ENCODE measurements at regions not wholly inside any gene's neighbourhood (a gene's known extent, or its start where the extent isn't known, plus 50 kb on each side); places are given as distances from the start of the nearest gene placed in this dataset.
A peak's percentile ranks its signal among the peaks of the same experiment; 100 is the strongest.

GRCh38 chr9:108484468-108484867 lies 371.3 kb downstream of the ACTL7B start:
- H3K27me3 ChIP-seq: no peaks in the 10 kb centered on the region
- H3K4me3 ChIP-seq: no peak overlapping the region
- H3K9me3 ChIP-seq (ENCODE audit: low read depth): no peaks in the 10 kb centered on the region
- H3K36me3 ChIP-seq: no peaks in the 10 kb centered on the region
- H3K4me1 ChIP-seq (ENCODE audit: low read depth): no peaks in the 10 kb centered on the region
- no peak for DNase-seq (ENCODE audit: low read depth in 1 of 2, low spot score in 1 of 2)
- no peak for TF ChIP-seq CTCF (IDR thresholded peaks at IDR 0.05; ENCODE audit: low read depth, low read length)
- H3K27ac ChIP-seq: no peak overlapping the region

GRCh38 chr9:108483676-108484075 lies 372.1 kb downstream of the ACTL7B start:
- TF ChIP-seq CTCF (IDR thresholded peaks at IDR 0.05; ENCODE audit: low read depth, low read length): no peak
- no peak for DNase-seq (ENCODE audit: low read depth in 1 of 2, low spot score in 1 of 2)

GRCh38 chr9:108479989-108480652 lies 375.7 kb downstream of the ACTL7B start:
- H3K9me3 ChIP-seq (ENCODE audit: low read depth): no peaks in the 10 kb centered on the region
- no peaks in the 10 kb centered on the region for H3K4me1 ChIP-seq (ENCODE audit: low read depth)
- no peak for DNase-seq (ENCODE audit: low read depth in 1 of 2, low spot score in 1 of 2)
- no peaks in the 10 kb centered on the region for H3K36me3 ChIP-seq
- no peak for TF ChIP-seq CTCF (IDR thresholded peaks at IDR 0.05; ENCODE audit: low read depth, low read length)
- no peak overlapping the region for H3K4me3 ChIP-seq
- H3K27ac ChIP-seq: no peak overlapping the region
- H3K27me3 ChIP-seq: no peaks in the 10 kb centered on the region

More at GRCh38 chr9:108483676-108484075, 372.1 kb downstream of the ACTL7B start:
- no peak overlapping the region for H3K4me3 ChIP-seq
- H3K36me3 ChIP-seq: no peaks in the 10 kb centered on the region
- no peak overlapping the region for H3K27ac ChIP-seq
- H3K9me3 ChIP-seq (ENCODE audit: low read depth): no peaks in the 10 kb centered on the region
- no peaks in the 10 kb centered on the region for H3K4me1 ChIP-seq (ENCODE audit: low read depth)
- H3K27me3 ChIP-seq: no peaks in the 10 kb centered on the region

GRCh38 chr9:108478431-108479332 lies 377.1 kb downstream of the ACTL7B start:
- Histone ChIP-seq H3K27me3 (no peaks in the 10 kb centered on the region), H3K27ac (no peak overlapping the region), H3K36me3 (no peaks in the 10 kb centered on the region), H3K4me3 (no peak overlapping the region), H3K4me1 (ENCODE audit: low read depth) (no peaks in the 10 kb centered on the region), H3K9me3 (ENCODE audit: low read depth) (no peaks in the 10 kb centered on the region)
- peak in 1 of 2 donors; percentile 92 for DNase-seq (ENCODE audit: low read depth in 1 of 2, low spot score in 1 of 2)
- TF ChIP-seq CTCF (IDR thresholded peaks at IDR 0.05; ENCODE audit: low read depth, low read length): no peak

GRCh38 chr9:108477529-108478006 lies 378.2 kb downstream of the ACTL7B start:
- TF ChIP-seq CTCF (IDR thresholded peaks at IDR 0.05; ENCODE audit: low read depth, low read length): no peak
- H3K4me3 ChIP-seq: no peak overlapping the region
- no peaks in the 10 kb centered on the region for H3K27me3 ChIP-seq
- peak in 1 of 2 donors; percentile 76 for DNase-seq (ENCODE audit: low read depth in 1 of 2, low spot score in 1 of 2)
- H3K9me3 ChIP-seq (ENCODE audit: low read depth): no peaks in the 10 kb centered on the region
- H3K27ac ChIP-seq: no peak overlapping the region
- no peaks in the 10 kb centered on the region for H3K4me1 ChIP-seq (ENCODE audit: low read depth)
- H3K36me3 ChIP-seq: no peaks in the 10 kb centered on the region
